Parathyroid adenoma (tissue), 2 donors: ENCODE measurements at regions not wholly inside any gene's neighbourhood (a gene's known extent, or its start where the extent isn't known, plus 50 kb on each side); places are given as distances from the start of the nearest gene placed in this dataset.

Experiments used
- H2AFZ ChIP-seq: fragments of 300-600 bp; sonication (generic); one replicate; pipeline ENCODE4 v1.7.0; 2017; ENCODE audit warnings: antibody characterized with exemption, mild to moderate bottlenecking
- H3K27ac ChIP-seq: fragments of 300-600 bp; sonication (generic); one replicate; pipeline ENCODE4 v1.7.0; 2017
- H3K27me3 ChIP-seq: fragments of 300-600 bp; sonication (generic); one replicate; pipeline ENCODE4 v1.7.0; 2017; ENCODE audit warnings: low read length; ENCODE audit not compliant: control insufficient read depth, insufficient read depth
- H3K36me3 ChIP-seq: fragments of 300-600 bp; sonication (generic); one replicate; pipeline ENCODE4 v1.7.0; 2017; ENCODE audit warnings: low read length; ENCODE audit not compliant: control insufficient read depth, insufficient read depth
- H3K4me1 ChIP-seq: fragments of 300-600 bp; sonication (generic); one replicate; pipeline ENCODE4 v1.7.0; 2017; ENCODE audit warnings: control low read depth
- H3K4me2 ChIP-seq: fragments of 300-600 bp; sonication (generic); one replicate; pipeline ENCODE4 v1.7.0; 2017; ENCODE audit warnings: low read length
- H3K4me3 ChIP-seq: fragments of 300-600 bp; sonication (generic); one replicate; pipeline ENCODE4 v1.7.0; 2017; ENCODE audit warnings: low read depth, low read length
- H3K79me2 ChIP-seq: fragments of 300-600 bp; sonication (generic); one replicate; pipeline ENCODE4 v1.7.0; 2017; ENCODE audit warnings: control low read depth
- H3K9ac ChIP-seq: fragments of 300-600 bp; sonication (generic); one replicate; pipeline ENCODE4 v1.7.0; 2017; ENCODE audit warnings: mild to moderate bottlenecking
- H3K9me3 ChIP-seq: fragments of 300-600 bp; sonication (generic); one replicate; pipeline ENCODE4 v1.7.0; 2017; ENCODE audit warnings: low read length; ENCODE audit not compliant: control insufficient read depth
- CTCF ChIP-seq: fragments of 300-600 bp; sonication (generic); IDR thresholded peaks from one replicate; pipeline ENCODE4 v1.7.0; 2017; ENCODE audit warnings: antibody characterized with exemption, mild to moderate bottlenecking
- donor health status: primary hyperparathyroidism.

- no peaks in the 10 kb centered on the region for H3K36me3 ChIP-seq
- TF ChIP-seq CTCF, result no peak
Observed at GRCh38 chr7:81167934-81168333, 249.1 kb upstream of the SEMA3C start.

DNA sequence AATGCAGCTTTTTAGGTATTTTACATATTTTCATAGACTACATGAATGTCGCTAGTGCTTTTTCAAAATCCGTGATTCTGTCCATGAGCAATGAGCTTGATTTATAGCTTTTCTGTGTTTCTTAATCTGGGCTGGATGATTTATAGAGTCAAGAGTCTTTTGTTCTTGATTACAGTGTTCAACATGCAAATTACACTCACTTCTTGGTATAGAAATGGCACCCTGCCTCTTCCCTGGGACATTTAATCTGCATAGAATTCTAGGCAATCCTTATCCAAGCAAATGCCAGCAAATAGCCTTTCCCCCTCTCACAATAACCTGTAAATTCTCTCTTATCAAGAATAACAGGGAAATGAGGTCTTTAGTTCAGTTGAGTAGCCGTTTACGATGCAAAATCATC lies 246.2 kb upstream of the SEMA3C start:
- no peaks in the 10 kb centered on the region for H3K36me3 ChIP-seq
- H3K4me3 ChIP-seq, result no peak overlapping the region
- no peaks in the 10 kb centered on the region for H3K79me2 ChIP-seq
- H3K27ac ChIP-seq, result no peak overlapping the region
- no peak overlapping the region for H3K4me2 ChIP-seq
- no peak overlapping the region for H3K9ac ChIP-seq
- H3K9me3 ChIP-seq, result no peaks in the 10 kb centered on the region
- no peaks in the 10 kb centered on the region for H3K4me1 ChIP-seq
- TF ChIP-seq CTCF, result no peak
- H2AFZ ChIP-seq, result no peak overlapping the region
- H3K27me3 ChIP-seq, result no peaks in the 10 kb centered on the region

More at GRCh38 chr7:81167934-81168333, 249.1 kb upstream of the SEMA3C start:
- H3K4me2 ChIP-seq, result no peak overlapping the region
- no peak overlapping the region for H2AFZ ChIP-seq
- no peak overlapping the region for H3K27ac ChIP-seq
- H3K4me3 ChIP-seq, result no peak overlapping the region
- no peaks in the 10 kb centered on the region for H3K79me2 ChIP-seq
- no peaks in the 10 kb centered on the region for H3K9me3 ChIP-seq
- H3K4me1 ChIP-seq, result no peaks in the 10 kb centered on the region
- H3K9ac ChIP-seq, result no peak overlapping the region
- no peaks in the 10 kb centered on the region for H3K27me3 ChIP-seq

DNA sequence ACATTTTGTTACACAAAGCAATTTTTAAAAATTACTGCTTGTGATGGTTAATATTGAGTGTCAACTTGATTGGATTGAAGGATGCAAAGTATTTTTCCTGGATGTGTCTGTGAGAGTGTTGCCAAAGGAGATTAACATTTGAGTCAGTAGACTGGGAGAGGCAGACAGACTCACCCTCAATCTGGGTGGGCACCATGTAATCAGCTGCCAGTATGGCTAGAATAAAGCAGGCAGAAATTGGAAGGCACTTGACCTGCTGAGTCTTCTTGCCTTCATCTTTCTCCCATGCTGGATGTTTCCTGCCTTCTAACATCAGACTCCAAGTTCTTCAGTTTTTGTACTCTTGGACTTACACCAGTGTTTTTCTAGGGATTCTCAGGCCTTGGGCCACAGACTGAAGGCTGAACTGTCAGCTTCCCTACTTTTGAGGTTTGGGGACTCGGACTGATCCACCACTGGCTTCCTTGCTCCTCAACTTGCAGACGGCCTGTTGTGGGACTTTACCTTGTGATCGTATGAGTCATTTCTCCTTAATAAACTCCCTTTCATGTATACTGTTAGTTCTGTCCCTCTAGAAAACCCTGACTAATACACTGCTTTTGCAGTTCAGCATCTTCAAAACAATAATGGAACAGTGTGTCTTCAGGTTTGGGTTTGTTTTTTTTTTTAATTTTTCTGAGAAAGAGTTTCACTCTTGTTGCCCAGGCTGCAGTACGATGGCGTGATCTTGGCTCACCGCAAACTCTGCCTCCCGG lies 244.1 kb upstream of the SEMA3C start:
- Histone ChIP-seq H3K4me1 (no peaks in the 10 kb centered on the region), H3K4me3 (no peak overlapping the region), H3K79me2 (no peaks in the 10 kb centered on the region), H3K27me3 (no peaks in the 10 kb centered on the region), H3K27ac (no peak overlapping the region), H3K4me2 (no peak overlapping the region), H3K9me3 (no peaks in the 10 kb centered on the region), H2AFZ (no peak overlapping the region), H3K36me3 (no peaks in the 10 kb centered on the region), H3K9ac (no peak overlapping the region)
- TF ChIP-seq CTCF, result no peak

- H3K9me3 ChIP-seq, result no peaks in the 10 kb centered on the region
- no peak overlapping the region for H2AFZ ChIP-seq
- H3K79me2 ChIP-seq, result no peaks in the 10 kb centered on the region
- TF ChIP-seq CTCF, result no peak
- H3K36me3 ChIP-seq, result no peaks in the 10 kb centered on the region
- H3K27me3 ChIP-seq, result no peaks in the 10 kb centered on the region
- no peaks in the 10 kb centered on the region for H3K4me1 ChIP-seq
- H3K4me2 ChIP-seq, result no peak overlapping the region
- no peak overlapping the region for H3K27ac ChIP-seq
- H3K9ac ChIP-seq, result no peak overlapping the region
- no peak overlapping the region for H3K4me3 ChIP-seq
Observed at GRCh38 chr7:81162234-81162633, 243.4 kb upstream of the SEMA3C start.
